COLO668 (cell line): ENCODE measurements at regions not wholly inside any gene's neighbourhood (a gene's known extent, or its start where the extent isn't known, plus 50 kb on each side); places are given as distances from the start of the nearest gene placed in this dataset.
"Not testable (repeated sequence)": the region's sequence is repeated elsewhere in the genome, so short reads cannot be mapped to it uniquely, and the experiment has no call there.

Experiments
- DNase-seq: peaks from one replicate; lab custom pipeline; 2025; ENCODE audit not compliant: unreplicated experiment; lab: John Stamatoyannopoulos, UW

- DNase-seq: not testable (repeated sequence)
Observed at GRCh38 chr10:60523371-60523770, 133.7 kb upstream of the ANK3 start.

- no peak for DNase-seq
Observed at GRCh38 chr10:60522617-60523016, 132.9 kb upstream of the ANK3 start.

- DNase-seq: no peak
Observed at GRCh38 chr10:60521974-60522405, 132.3 kb upstream of the ANK3 start.

GRCh38 chr10:60518745-60519144 is 129.1 kb upstream of the ANK3 start:
- no peak for DNase-seq

GRCh38 chr10:60517805-60518204 is 128.1 kb upstream of the ANK3 start:
- DNase-seq: no peak

- no peak for DNase-seq
Observed at GRCh38 chr10:60513281-60513680, 123.6 kb upstream of the ANK3 start.

GRCh38 chr10:60511477-60512229 is 122.0 kb upstream of the ANK3 start:
- no peak for DNase-seq

GRCh38 chr10:60508831-60509230 is 119.2 kb upstream of the ANK3 start:
- no peak for DNase-seq

- no peak for DNase-seq
Observed at GRCh38 chr10:60508037-60508436, 118.4 kb upstream of the ANK3 start.

GRCh38 chr10:60502621-60503020 is 112.9 kb upstream of the ANK3 start:
- DNase-seq: no peak

- no peak for DNase-seq
Observed at GRCh38 chr10:60498985-60499384, 109.3 kb upstream of the ANK3 start.

GRCh38 chr10:60497364-60497763 is 107.7 kb upstream of the ANK3 start:
- no peak for DNase-seq

GRCh38 chr10:60496181-60496580 is 106.5 kb upstream of the ANK3 start:
- no peak for DNase-seq

GRCh38 chr10:60495338-60496055 is 105.8 kb upstream of the ANK3 start:
- no peak for DNase-seq

GRCh38 chr10:60494774-60495173 is 105.1 kb upstream of the ANK3 start:
- no peak for DNase-seq

- no peak for DNase-seq
Observed at GRCh38 chr10:60491162-60491561, 101.5 kb upstream of the ANK3 start.

- DNase-seq: no peak
Observed at GRCh38 chr10:60490013-60490412, 100.3 kb upstream of the ANK3 start.

- no peak for DNase-seq
Observed at GRCh38 chr10:60488111-60488669, 98.5 kb upstream of the ANK3 start.

GRCh38 chr10:60487543-60487942 is 97.9 kb upstream of the ANK3 start:
- DNase-seq: no peak

- no peak for DNase-seq
Observed at GRCh38 chr10:60485025-60485424, 95.3 kb upstream of the ANK3 start.

GRCh38 chr10:60480865-60481563 is 91.3 kb upstream of the ANK3 start:
- DNase-seq: no peak
